ENCODE measurements at regions not wholly inside any gene's neighbourhood (a gene's known extent, or its start where the extent isn't known, plus 50 kb on each side); places are given as distances from the start of the nearest gene placed in this dataset.

GRCh38 chr3:26438325-26438940, 184.1 kb upstream of the LRRC3B start:
- TF ChIP-seq ZNF274 (IDR thresholded peaks at IDR 0.05; ENCODE audit: low read depth, low read length) (no peak), YY1 (IDR thresholded peaks at IDR 0.05; ENCODE audit: insufficient read depth, insufficient read length) (no peak)

Data from NT2/D1 (cell line).